Aorta (tissue), 5 donors: ENCODE measurements at regions not wholly inside any gene's neighbourhood (a gene's known extent, or its start where the extent isn't known, plus 50 kb on each side); places are given as distances from the start of the nearest gene placed in this dataset.

Experiments
- ATAC-seq: fragments of 200-7000 bp; cut with Tn5 transposase; one replicate; pipeline ENCODE4 v1.9.1; 2022; ENCODE audit warnings: moderate library complexity; ENCODE audit not compliant: low FRiP score
- DNase-seq, 2 donors: peaks; one replicate each; pipeline ENCODE4 v3.0.0-alpha.2; 2020
- H3K27ac ChIP-seq, 2 donors: one replicate each; pipeline ENCODE4 v1.5.1; 2013; ENCODE audit warnings: low read length in 2 of 2, mild to moderate bottlenecking in 2 of 2, moderate library complexity in 2 of 2, control low read depth in 1 of 2, inconsistent platforms in 1 of 2, low read depth in 1 of 2
- H3K27me3 ChIP-seq, 2 donors: one replicate each; pipeline ENCODE4 v1.6.1; 2013; ENCODE audit warnings: control low read depth in 1 of 2, low read length in 1 of 2, mild to moderate bottlenecking in 1 of 2, moderate library complexity in 1 of 2; ENCODE audit not compliant: insufficient read depth in 2 of 2, control insufficient read depth in 1 of 2
- H3K36me3 ChIP-seq, 2 donors: one replicate each; pipeline ENCODE4 v1.6.1; 2013; ENCODE audit warnings: control low read depth in 1 of 2, low read length in 1 of 2, mild to moderate bottlenecking in 1 of 2; ENCODE audit not compliant: insufficient read depth in 2 of 2, control insufficient read depth in 1 of 2
- H3K4me1 ChIP-seq, 2 donors: one replicate each; pipeline ENCODE4 v1.6.1; 2013; ENCODE audit warnings: low read length in 2 of 2, control low read depth in 1 of 2, mild to moderate bottlenecking in 1 of 2, moderate library complexity in 1 of 2; ENCODE audit not compliant: insufficient read depth in 2 of 2, control insufficient read depth in 1 of 2
- H3K4me3 ChIP-seq, 2 donors: one replicate each; pipeline ENCODE4 v1.5.1; 2013; ENCODE audit warnings: low read length in 2 of 2, control low read depth in 1 of 2, mild to moderate bottlenecking in 1 of 2
- H3K9me3 ChIP-seq: one replicate; pipeline ENCODE4 v1.6.1; 2013; ENCODE audit warnings: mild to moderate bottlenecking, low read length; ENCODE audit not compliant: control insufficient read depth
- WGBS, 2 donors: extraction: QIAGEN DNeasy Blood & Tissue Kit; methylation state at CpG; one replicate each; pipeline ENCODE4 v1.1.7; 2013; 5-methylcytosine and 5-hydroxymethylcytosine counted together
- intact Hi-C, 2 donors: fragments of 100-400 bp; cut with DNase I; formaldehyde crosslinking; loops; one replicate each; pipeline versions ENCODE4 v1.14.2 to v1.15.0; 2022
- donor health status: healthy with polysubstance abuse.
- donor health status: Bipolar disorder and iron deficiency.
- donor health status: DM: no; HTN: no; CAD: no.
- donor health status: DM: no; HTN: no; CAD: no.
- donor health status: DM: yes; HTN: yes; CAD: no.

- Histone ChIP-seq H3K4me1 (no peaks in the 10 kb centered on the region), H3K27me3 (no peaks in the 10 kb centered on the region), H3K27ac (no peak overlapping the region), H3K4me3 (no peak overlapping the region), H3K36me3 (no peaks in the 10 kb centered on the region), H3K9me3 (peaks cover 1% of the 10 kb centered on the region)
- DNase-seq, result no peak
- 63 to 64% methylated on average over 2 of the region's 2 CpGs for WGBS, 2 donors
- intact Hi-C loops, result no loop called here
- ATAC-seq, result no peak
Observed at GRCh38 chr16:8239443-8239842, 350.9 kb downstream of the TMEM114 start.

DNA sequence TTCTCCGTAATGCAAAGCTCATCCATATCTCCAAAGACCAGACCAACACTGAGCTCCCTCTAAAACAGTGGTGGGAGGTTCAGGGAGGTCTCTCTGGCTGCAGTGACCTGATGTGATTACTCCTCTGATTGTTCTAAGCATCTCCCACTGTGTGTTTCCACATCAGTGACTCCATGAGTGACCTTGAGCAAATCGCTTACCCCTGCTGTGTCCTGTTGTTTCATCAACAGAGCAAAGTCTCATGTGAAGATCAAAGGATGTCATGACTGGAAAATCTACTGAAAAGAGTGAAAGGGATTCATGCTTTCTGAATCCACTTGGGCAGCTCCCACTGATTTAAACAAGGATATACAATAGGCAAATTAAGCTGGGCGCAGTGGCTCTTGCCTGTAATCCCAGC is 352.9 kb downstream of the TMEM114 start:
- H3K9me3 ChIP-seq, result peaks cover 1% of the 10 kb centered on the region
- H3K27ac ChIP-seq, result no peak overlapping the region
- DNase-seq, result no peak
- ATAC-seq, result no peak
- H3K4me1 ChIP-seq, result no peaks in the 10 kb centered on the region
- intact Hi-C loops, result no loop called here
- H3K4me3 ChIP-seq, result no peak overlapping the region
- H3K27me3 ChIP-seq, result no peaks in the 10 kb centered on the region
- 83 to 88% methylated on average over 3 of the region's 3 CpGs for WGBS, 2 donors
- H3K36me3 ChIP-seq, result no peaks in the 10 kb centered on the region

DNA sequence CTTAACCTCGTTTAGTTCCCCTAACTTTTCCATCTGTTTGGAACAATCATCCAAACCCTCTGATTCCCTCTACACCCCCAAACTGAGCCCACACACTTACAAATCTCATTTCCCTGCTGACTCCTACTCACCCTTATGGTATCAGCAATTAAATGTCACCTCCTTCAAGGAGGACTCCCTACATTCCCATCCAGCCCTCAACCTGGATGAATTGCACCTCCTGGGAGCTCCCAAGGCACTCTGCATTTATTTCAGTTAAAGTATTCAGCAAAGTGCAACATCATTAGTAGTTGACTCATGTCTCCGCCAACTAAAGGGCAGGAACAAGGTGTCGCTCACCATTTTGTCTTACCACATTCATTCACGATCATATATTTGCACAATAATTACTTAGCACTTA is 353.5 kb downstream of the TMEM114 start:
- H3K9me3 ChIP-seq, result peaks cover 1% of the 10 kb centered on the region
- intact Hi-C loops, result no loop called here
- no peaks in the 10 kb centered on the region for H3K36me3 ChIP-seq
- no peak for DNase-seq
- H3K4me1 ChIP-seq, result no peaks in the 10 kb centered on the region
- H3K27ac ChIP-seq, result no peak overlapping the region
- H3K4me3 ChIP-seq, result no peak overlapping the region
- no peak for ATAC-seq
- 74 to 75% methylated on average over 4 of the region's 4 CpGs for WGBS, 2 donors
- H3K27me3 ChIP-seq, result no peaks in the 10 kb centered on the region

DNA sequence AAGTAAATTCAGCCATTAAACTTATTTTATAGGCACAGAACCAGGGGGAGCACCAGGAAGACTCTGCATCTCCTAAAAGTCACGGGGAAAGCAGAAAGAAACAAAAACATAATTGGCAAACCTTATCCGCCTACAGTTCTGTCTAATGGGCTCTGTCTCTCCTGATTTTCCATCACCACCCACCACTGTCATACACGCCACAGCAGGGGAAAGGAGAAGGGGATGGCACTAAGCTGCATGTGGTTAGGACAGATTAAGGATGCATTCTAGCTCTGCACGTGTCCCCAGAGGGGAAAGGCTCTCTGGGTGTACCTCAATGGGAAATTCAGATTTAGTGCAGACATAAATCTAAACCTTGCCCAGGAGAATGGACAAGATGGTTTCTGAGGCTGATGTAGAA is 359.8 kb downstream of the TMEM114 start:
- Histone ChIP-seq H3K27me3 (no peaks in the 10 kb centered on the region), H3K4me1 (no peaks in the 10 kb centered on the region), H3K9me3 (no peaks in the 10 kb centered on the region), H3K27ac (no peak overlapping the region), H3K4me3 (no peak overlapping the region), H3K36me3 (no peaks in the 10 kb centered on the region)
- 62 to 65% methylated on average over 4 of the region's 4 CpGs for WGBS, 2 donors
- intact Hi-C loops, result no loop called here
- DNase-seq (no peak), ATAC-seq (no peak)

- ATAC-seq (no peak), DNase-seq (no peak)
- H3K9me3 ChIP-seq, result no peaks in the 10 kb centered on the region
- H3K27me3 ChIP-seq, result no peaks in the 10 kb centered on the region
- intact Hi-C loops, result loop anchor here in 1 of 2 donors (10.0 kb wide), 1 partner anchor 56 kb away; no protein-coding TSS in a partner anchor
- H3K36me3 ChIP-seq, result no peaks in the 10 kb centered on the region
- H3K27ac ChIP-seq, result no peak overlapping the region
- H3K4me1 ChIP-seq, result no peaks in the 10 kb centered on the region
- WGBS, 2 donors, result 66 to 72% methylated on average over 7 of the region's 7 CpGs
- no peak overlapping the region for H3K4me3 ChIP-seq
Observed at GRCh38 chr16:8229011-8229520, 361.2 kb downstream of the TMEM114 start.

- Histone ChIP-seq H3K9me3 (no peaks in the 10 kb centered on the region), H3K27me3 (no peaks in the 10 kb centered on the region), H3K4me1 (no peaks in the 10 kb centered on the region), H3K36me3 (no peaks in the 10 kb centered on the region), H3K27ac (no peak overlapping the region), H3K4me3 (no peak overlapping the region)
- intact Hi-C loops, result no loop called here
- ATAC-seq (no peak), DNase-seq (no peak)
- 57 to 59% methylated on average over 2 of the region's 2 CpGs for WGBS, 2 donors
Observed at GRCh38 chr16:8217201-8217600, 373.1 kb downstream of the TMEM114 start.

GRCh38 chr16:8204769-8205168 is 385.5 kb downstream of the TMEM114 start:
- H3K36me3 ChIP-seq, result no peaks in the 10 kb centered on the region
- peaks cover 5% of the 10 kb centered on the region for H3K9me3 ChIP-seq
- ATAC-seq (no peak), DNase-seq (no peak)
- intact Hi-C loops, result no loop called here
- WGBS, 2 donors, result 79 to 91% methylated on average over 1 of the region's 1 CpG
- no peak overlapping the region for H3K27ac ChIP-seq
- H3K4me1 ChIP-seq, result peaks cover 0 to 1% of the 10 kb centered on the region in 2 donors
- no peak overlapping the region for H3K4me3 ChIP-seq
- no peaks in the 10 kb centered on the region for H3K27me3 ChIP-seq

GRCh38 chr16:8204096-8204495 is 386.2 kb downstream of the TMEM114 start:
- Histone ChIP-seq H3K36me3 (no peaks in the 10 kb centered on the region), H3K27ac (no peak overlapping the region), H3K27me3 (no peaks in the 10 kb centered on the region), H3K9me3 (peaks cover 5% of the 10 kb centered on the region), H3K4me1 (peaks cover 0 to 1% of the 10 kb centered on the region in 2 donors), H3K4me3 (no peak overlapping the region)
- ATAC-seq (no peak), DNase-seq (no peak)
- WGBS, 2 donors, result 56 to 58% methylated on average over 4 of the region's 4 CpGs
- intact Hi-C loops, result no loop called here

- Histone ChIP-seq H3K27ac (no peak overlapping the region), H3K9me3 (peaks cover 5% of the 10 kb centered on the region), H3K36me3 (no peaks in the 10 kb centered on the region), H3K4me1 (peaks cover 0 to 1% of the 10 kb centered on the region in 2 donors), H3K4me3 (no peak overlapping the region), H3K27me3 (no peaks in the 10 kb centered on the region)
- WGBS, 2 donors, result 71 to 73% methylated on average over 2 of the region's 2 CpGs
- intact Hi-C loops, result no loop called here
- DNase-seq, result no peak
- ATAC-seq, result no peak
Observed at GRCh38 chr16:8203101-8203500, 387.2 kb downstream of the TMEM114 start.
